Large intestine (tissue), 3 donors: ENCODE measurements at regions not wholly inside any gene's neighbourhood (a gene's known extent, or its start where the extent isn't known, plus 50 kb on each side); places are given as distances from the start of the nearest gene placed in this dataset.

ENCODE experiments used
- DNase-seq, 2 donors: peaks; one replicate each; pipeline versions ENCODE4 v3.0.0 to v3.0.0-alpha.2; 2013
- H3K27ac ChIP-seq: one replicate; pipeline ENCODE4 v1.5.1; 2013; ENCODE audit warnings: low read length
- H3K27me3 ChIP-seq: 2 replicates; pipeline ENCODE4 v1.6.1; 2013; ENCODE audit warnings: low read length; ENCODE audit not compliant: control insufficient read depth, insufficient read depth
- H3K36me3 ChIP-seq: 2 replicates; pipeline ENCODE4 v1.6.1; 2013; ENCODE audit warnings: low read length; ENCODE audit not compliant: control insufficient read depth, insufficient read depth
- H3K4me1 ChIP-seq: one replicate; pipeline ENCODE4 v1.6.1; 2013; ENCODE audit warnings: low read length; ENCODE audit not compliant: control insufficient read depth, insufficient read depth
- H3K4me3 ChIP-seq: one replicate; pipeline ENCODE4 v1.5.1; 2013; ENCODE audit warnings: low read length
- H3K9me3 ChIP-seq: one replicate; pipeline ENCODE4 v1.6.1; 2013; ENCODE audit warnings: mild to moderate bottlenecking, low read depth, low read length, moderate library complexity; ENCODE audit not compliant: control insufficient read depth
- WGBS: methylation state at CpG from one replicate; pipeline ENCODE4 v1.1.5; 2013; ENCODE audit warnings: low lambda C conversion rate; ENCODE audit not compliant: insufficient coverage; 5-methylcytosine and 5-hydroxymethylcytosine counted together

DNA sequence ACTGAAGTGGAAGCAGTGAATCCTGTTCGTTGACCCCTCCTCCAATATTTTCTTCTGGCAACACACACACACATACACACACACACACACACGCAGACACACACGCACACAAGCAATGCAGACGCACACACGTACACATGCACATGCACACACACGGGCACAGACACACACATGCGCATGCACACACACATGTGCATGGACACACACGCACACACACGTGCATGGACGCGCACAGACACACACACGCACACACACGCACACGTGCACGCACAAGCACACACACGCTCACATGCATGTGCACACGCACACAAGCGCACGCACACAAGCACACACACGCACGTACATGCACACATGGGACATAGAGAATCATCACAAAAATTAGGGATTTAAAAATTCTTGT is 488.2 kb upstream of the TPK1 start:
- Histone ChIP-seq H3K27me3 (no peaks in the 10 kb centered on the region), H3K36me3 (no peaks in the 10 kb centered on the region), H3K4me1 (no peaks in the 10 kb centered on the region), H3K4me3 (no peak overlapping the region), H3K27ac (no peak overlapping the region), H3K9me3 (peaks cover 4% of the 10 kb centered on the region)
- no CpG with 5 or more reads among the region's 21 CpGs for WGBS
- DNase-seq: no peak

DNA sequence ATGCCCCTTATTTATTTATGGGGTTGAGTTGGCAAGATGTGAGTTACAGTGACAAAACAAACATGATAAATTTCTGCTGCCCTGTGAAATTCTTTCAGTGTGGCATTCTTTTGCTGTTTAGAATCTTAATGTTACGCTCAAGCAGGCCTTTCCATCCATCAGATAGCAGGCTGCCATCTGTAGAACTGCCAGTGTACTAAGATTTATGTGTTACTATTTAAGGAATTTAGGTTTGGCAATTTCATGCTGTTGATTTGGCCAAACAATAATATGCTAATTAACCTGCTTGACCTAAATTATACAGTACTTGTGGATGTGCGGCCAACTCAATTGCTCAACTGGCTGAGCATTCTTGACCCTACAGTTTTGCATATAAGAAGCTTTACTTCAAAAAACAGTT is 477.7 kb upstream of the TPK1 start:
- peaks cover 9% of the 10 kb centered on the region for H3K9me3 ChIP-seq
- H3K4me3 ChIP-seq: no peak overlapping the region
- no CpG with 5 or more reads among the region's 2 CpGs for WGBS
- H3K27me3 ChIP-seq: no peaks in the 10 kb centered on the region
- no peak for DNase-seq
- no peaks in the 10 kb centered on the region for H3K4me1 ChIP-seq
- H3K27ac ChIP-seq: no peak overlapping the region
- H3K36me3 ChIP-seq: no peaks in the 10 kb centered on the region

- Histone ChIP-seq H3K27ac (no peak overlapping the region), H3K9me3 (no peaks in the 10 kb centered on the region), H3K4me1 (no peaks in the 10 kb centered on the region), H3K4me3 (no peak overlapping the region), H3K36me3 (no peaks in the 10 kb centered on the region), H3K27me3 (no peaks in the 10 kb centered on the region)
- no CpG with 5 or more reads among the region's 1 CpG for WGBS
- no peak for DNase-seq
Measured at GRCh38 chr7:145293754-145294153, 457.9 kb upstream of the TPK1 start.

GRCh38 chr7:145293228-145293701 is 457.4 kb upstream of the TPK1 start:
- Histone ChIP-seq H3K36me3 (no peaks in the 10 kb centered on the region), H3K9me3 (no peaks in the 10 kb centered on the region), H3K4me1 (no peaks in the 10 kb centered on the region), H3K27ac (no peak overlapping the region), H3K27me3 (no peaks in the 10 kb centered on the region), H3K4me3 (no peak overlapping the region)
- WGBS: no CpG with 5 or more reads among the region's 1 CpG
- DNase-seq: no peak

DNA sequence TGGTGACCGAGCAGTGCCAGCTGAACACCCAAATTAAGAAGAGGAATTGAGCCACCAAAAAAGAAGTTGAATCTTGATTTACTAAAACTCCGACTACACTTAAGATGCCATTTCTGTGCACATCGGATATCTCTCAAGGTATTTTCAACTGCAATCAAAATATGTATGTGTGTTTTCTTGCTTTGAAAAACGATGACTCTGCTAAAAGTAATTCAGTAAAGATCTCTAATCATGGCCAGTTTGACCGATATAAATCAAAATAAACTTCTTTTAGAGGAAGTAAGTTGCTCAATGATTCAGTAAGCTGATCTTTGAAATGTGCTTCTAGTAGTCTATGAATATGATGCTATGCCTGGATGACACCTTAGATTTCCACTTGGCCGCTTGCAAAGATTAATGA is 453.5 kb upstream of the TPK1 start:
- DNase-seq: no peak
- no peak overlapping the region for H3K4me3 ChIP-seq
- H3K36me3 ChIP-seq: no peaks in the 10 kb centered on the region
- H3K4me1 ChIP-seq: no peaks in the 10 kb centered on the region
- no peaks in the 10 kb centered on the region for H3K27me3 ChIP-seq
- H3K27ac ChIP-seq: no peak overlapping the region
- WGBS: no CpG with 5 or more reads among the region's 6 CpGs
- no peaks in the 10 kb centered on the region for H3K9me3 ChIP-seq

DNA sequence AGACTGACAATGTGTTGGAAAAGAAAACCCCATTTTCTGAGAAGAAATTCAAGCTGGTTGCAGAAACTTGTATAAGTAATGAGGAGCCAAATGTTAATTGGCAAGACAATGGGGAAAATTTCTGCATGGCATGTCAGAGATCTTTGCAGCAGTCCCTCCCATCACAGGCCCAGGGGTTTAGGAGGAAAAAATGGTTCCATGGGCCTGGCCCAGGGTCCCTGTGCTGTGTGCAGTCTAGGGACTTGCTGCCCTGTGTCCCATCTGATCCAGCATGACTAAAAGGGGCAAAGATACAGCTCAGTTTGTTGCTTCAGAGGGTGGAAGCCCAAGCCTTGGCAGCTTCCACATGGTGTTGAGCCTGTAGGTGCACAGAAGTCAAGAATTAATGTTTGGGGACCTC is 440.3 kb upstream of the TPK1 start:
- Histone ChIP-seq H3K4me1 (no peaks in the 10 kb centered on the region), H3K27me3 (no peaks in the 10 kb centered on the region), H3K9me3 (peaks cover 6% of the 10 kb centered on the region), H3K36me3 (no peaks in the 10 kb centered on the region), H3K4me3 (no peak overlapping the region), H3K27ac (no peak overlapping the region)
- no peak for DNase-seq

GRCh38 chr7:145269418-145270161 is 433.7 kb upstream of the TPK1 start:
- DNase-seq: no peak
- Histone ChIP-seq H3K4me3 (no peak overlapping the region), H3K36me3 (no peaks in the 10 kb centered on the region), H3K27me3 (no peaks in the 10 kb centered on the region), H3K27ac (no peak overlapping the region), H3K9me3 (peaks cover 16% of the 10 kb centered on the region), H3K4me1 (no peaks in the 10 kb centered on the region)
- WGBS: 81% methylated on average over 3 of the region's 28 CpGs

- no peaks in the 10 kb centered on the region for H3K27me3 ChIP-seq
- no peaks in the 10 kb centered on the region for H3K4me1 ChIP-seq
- no peak overlapping the region for H3K4me3 ChIP-seq
- no peak overlapping the region for H3K27ac ChIP-seq
- peaks cover 9% of the 10 kb centered on the region for H3K9me3 ChIP-seq
- WGBS: 88% methylated on average over 3 of the region's 4 CpGs
- H3K36me3 ChIP-seq: no peaks in the 10 kb centered on the region
- no peak for DNase-seq
Measured at GRCh38 chr7:145265180-145265579, 429.3 kb upstream of the TPK1 start.

- no CpG with 5 or more reads among the region's 1 CpG for WGBS
- no peak overlapping the region for H3K4me3 ChIP-seq
- no peaks in the 10 kb centered on the region for H3K36me3 ChIP-seq
- DNase-seq: no peak
- H3K27ac ChIP-seq: no peak overlapping the region
- no peaks in the 10 kb centered on the region for H3K9me3 ChIP-seq
- H3K27me3 ChIP-seq: no peaks in the 10 kb centered on the region
- H3K4me1 ChIP-seq: no peaks in the 10 kb centered on the region
Measured at GRCh38 chr7:145263886-145264285, 428.0 kb upstream of the TPK1 start.

DNA sequence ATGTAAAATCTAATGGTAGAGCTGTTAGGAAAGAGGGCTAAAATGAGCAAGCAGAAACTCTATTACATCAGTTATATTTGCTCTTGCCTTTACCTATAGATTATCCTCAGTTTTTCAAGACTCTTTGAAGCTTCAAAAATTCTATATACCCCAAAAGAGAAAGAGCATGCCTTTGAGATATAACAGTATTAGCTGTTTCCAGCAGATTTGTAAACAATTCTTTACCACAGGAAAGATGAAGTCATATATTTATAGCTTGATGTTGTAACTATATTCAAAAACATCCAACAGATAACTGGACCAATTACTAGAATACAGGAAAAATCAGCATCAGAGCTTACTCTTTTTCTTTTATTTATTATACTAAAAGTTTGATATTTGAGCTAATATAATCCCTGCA is 416.2 kb upstream of the TPK1 start:
- H3K4me1 ChIP-seq: no peaks in the 10 kb centered on the region
- H3K27ac ChIP-seq: no peak overlapping the region
- H3K9me3 ChIP-seq: peaks cover 2% of the 10 kb centered on the region
- no peak overlapping the region for H3K4me3 ChIP-seq
- no peaks in the 10 kb centered on the region for H3K36me3 ChIP-seq
- H3K27me3 ChIP-seq: no peaks in the 10 kb centered on the region
- no peak for DNase-seq

DNA sequence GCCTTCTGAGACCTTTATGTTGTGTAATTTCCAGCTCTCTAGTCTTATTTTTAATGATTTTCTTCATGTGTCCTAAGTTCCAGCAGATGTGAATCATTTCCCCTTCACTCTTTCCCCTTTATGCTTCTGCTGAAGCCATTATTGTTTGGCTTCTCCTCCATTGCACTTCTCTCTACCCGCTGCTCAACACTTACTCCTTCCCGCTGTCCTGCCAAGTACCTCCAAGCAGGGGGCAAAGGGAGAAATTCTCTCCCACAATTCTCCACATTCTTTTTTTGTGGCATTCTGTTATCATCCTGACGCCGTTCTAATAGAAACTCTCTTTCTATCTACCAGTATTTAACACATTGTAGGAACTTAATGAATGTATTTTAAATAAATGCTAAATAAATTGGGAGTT is 388.9 kb upstream of the TPK1 start:
- no peaks in the 10 kb centered on the region for H3K27me3 ChIP-seq
- no peaks in the 10 kb centered on the region for H3K36me3 ChIP-seq
- H3K4me3 ChIP-seq: no peak overlapping the region
- no peaks in the 10 kb centered on the region for H3K4me1 ChIP-seq
- peaks cover 11% of the 10 kb centered on the region for H3K9me3 ChIP-seq
- 50% methylated on average over 4 of the region's 4 CpGs for WGBS
- H3K27ac ChIP-seq: no peak overlapping the region
- DNase-seq: no peak
